ENCODE measurements at regions not wholly inside any gene's neighbourhood (a gene's known extent, or its start where the extent isn't known, plus 50 kb on each side); places are given as distances from the start of the nearest gene placed in this dataset.

- TF ChIP-seq CTCF (conservative IDR thresholded peaks at IDR 0.05; ENCODE audit: low read length) (no peak), EZH2phosphoT487 (IDR thresholded peaks at IDR 0.05; ENCODE audit: borderline replicate concordance) (no peak)
These were observed 487.9 kb upstream of the SGO1 start for GRCh38 chr3:20673866-20674265.

Measured in Loucy (cell line).